GM06990 (cell line): ENCODE measurements at regions not wholly inside any gene's neighbourhood (a gene's known extent, or its start where the extent isn't known, plus 50 kb on each side); places are given as distances from the start of the nearest gene placed in this dataset.

ENCODE experiments used
- DNase-seq: peaks from one replicate; pipeline ENCODE4 v3.0.0-alpha.2; 2011; ENCODE audit not compliant: insufficient read length; ENCODE audit errors: extremely low read depth
- H3K27me3 ChIP-seq: replicated peaks from 2 replicates; pipeline ENCODE4 v1.6.0; 2011; ENCODE audit warnings: low read length; ENCODE audit not compliant: control insufficient read depth, insufficient read depth
- H3K36me3 ChIP-seq: 2 replicates; pipeline ENCODE4 v1.5.1; 2011; ENCODE audit warnings: low read length; ENCODE audit not compliant: control insufficient read depth, insufficient read depth
- H3K4me3 ChIP-seq: replicated peaks from 2 replicates; pipeline ENCODE4 v1.5.1; 2011; ENCODE audit warnings: low read depth, mild to moderate bottlenecking, control low read depth, low read length
- CTCF ChIP-seq: IDR thresholded peaks from 2 replicates; pipeline ENCODE4 v1.5.1; 2011; ENCODE audit warnings: low read length, control low read depth, mild to moderate bottlenecking, inconsistent platforms; ENCODE audit not compliant: insufficient read depth, poor library complexity, severe bottlenecking

- TF ChIP-seq CTCF, result no peak
Observed at GRCh38 chr12:85573635-85574214, 262.5 kb downstream of the RASSF9 start.

GRCh38 chr12:85574291-85574690, 261.9 kb downstream of the RASSF9 start:
- no peak for DNase-seq
- H3K27me3 ChIP-seq, result no peaks in the 10 kb centered on the region
- TF ChIP-seq CTCF, result no peak
- no peak overlapping the region for H3K4me3 ChIP-seq
- H3K36me3 ChIP-seq, result no peaks in the 10 kb centered on the region

More at GRCh38 chr12:85573635-85574214, 262.5 kb downstream of the RASSF9 start:
- H3K4me3 ChIP-seq, result no peak overlapping the region
- DNase-seq, result no peak
- no peaks in the 10 kb centered on the region for H3K36me3 ChIP-seq
- H3K27me3 ChIP-seq, result no peaks in the 10 kb centered on the region

GRCh38 chr12:85575120-85576096, 260.8 kb downstream of the RASSF9 start:
- DNase-seq, result no peak
- peak; percentile 73 for TF ChIP-seq CTCF
- Histone ChIP-seq H3K4me3 (no peak overlapping the region), H3K36me3 (no peaks in the 10 kb centered on the region), H3K27me3 (no peaks in the 10 kb centered on the region)

GRCh38 chr12:85580562-85581168, 255.5 kb downstream of the RASSF9 start:
- no peak overlapping the region for H3K4me3 ChIP-seq
- H3K27me3 ChIP-seq, result no peaks in the 10 kb centered on the region
- H3K36me3 ChIP-seq, result no peaks in the 10 kb centered on the region
- TF ChIP-seq CTCF, result no peak
- no peak for DNase-seq

- Histone ChIP-seq H3K4me3 (no peak overlapping the region), H3K27me3 (no peaks in the 10 kb centered on the region), H3K36me3 (no peaks in the 10 kb centered on the region)
- TF ChIP-seq CTCF, result no peak
- DNase-seq, result no peak
Observed at GRCh38 chr12:85587158-85587557, 249.1 kb downstream of the RASSF9 start.
